ENCODE measurements at regions not wholly inside any gene's neighbourhood (a gene's known extent, or its start where the extent isn't known, plus 50 kb on each side); places are given as distances from the start of the nearest gene placed in this dataset.

- Histone ChIP-seq H3K4me3 (ENCODE audit: low read length in 2 of 2) (no peak overlapping the region), H3K9me3 (ENCODE audit: control insufficient read depth in 1 of 2, low read length in 2 of 2) (no peaks in the 10 kb centered on the region), H3K4me1 (ENCODE audit: insufficient read depth, low read length) (no peaks in the 10 kb centered on the region), H3K27ac (ENCODE audit: low read depth, low read length) (no peak overlapping the region), H3K27me3 (ENCODE audit: insufficient read depth, low read length) (no peaks in the 10 kb centered on the region), H3K36me3 (ENCODE audit: insufficient read depth, low read length) (no peaks in the 10 kb centered on the region)
- peaks cover 0 to 7% (median under 1%) of the 10 kb centered on the region in 8 donors for H3K9me3 Mint-ChIP-seq
- ChIA-PET POLR2A (ENCODE audit: partially characterized antibody) (no interaction called here), CTCF (ENCODE audit: partially characterized antibody) (no interaction called here)
- no peaks in the 10 kb centered on the region for H3K36me3 Mint-ChIP-seq
- no peaks in the 10 kb centered on the region for H3K4me1 Mint-ChIP-seq
- intact Hi-C loops (cut with micrococcal nuclease), result no loop called here
- no peak overlapping the region for H3K4me3 Mint-ChIP-seq
- no peaks in the 10 kb centered on the region for H3K27me3 Mint-ChIP-seq
- DNase-seq, result no peak
- H3K27ac Mint-ChIP-seq, result no peak overlapping the region
Observed at GRCh38 chr4:41334182-41334581, 77.5 kb downstream of the UCHL1 start.

DNA sequence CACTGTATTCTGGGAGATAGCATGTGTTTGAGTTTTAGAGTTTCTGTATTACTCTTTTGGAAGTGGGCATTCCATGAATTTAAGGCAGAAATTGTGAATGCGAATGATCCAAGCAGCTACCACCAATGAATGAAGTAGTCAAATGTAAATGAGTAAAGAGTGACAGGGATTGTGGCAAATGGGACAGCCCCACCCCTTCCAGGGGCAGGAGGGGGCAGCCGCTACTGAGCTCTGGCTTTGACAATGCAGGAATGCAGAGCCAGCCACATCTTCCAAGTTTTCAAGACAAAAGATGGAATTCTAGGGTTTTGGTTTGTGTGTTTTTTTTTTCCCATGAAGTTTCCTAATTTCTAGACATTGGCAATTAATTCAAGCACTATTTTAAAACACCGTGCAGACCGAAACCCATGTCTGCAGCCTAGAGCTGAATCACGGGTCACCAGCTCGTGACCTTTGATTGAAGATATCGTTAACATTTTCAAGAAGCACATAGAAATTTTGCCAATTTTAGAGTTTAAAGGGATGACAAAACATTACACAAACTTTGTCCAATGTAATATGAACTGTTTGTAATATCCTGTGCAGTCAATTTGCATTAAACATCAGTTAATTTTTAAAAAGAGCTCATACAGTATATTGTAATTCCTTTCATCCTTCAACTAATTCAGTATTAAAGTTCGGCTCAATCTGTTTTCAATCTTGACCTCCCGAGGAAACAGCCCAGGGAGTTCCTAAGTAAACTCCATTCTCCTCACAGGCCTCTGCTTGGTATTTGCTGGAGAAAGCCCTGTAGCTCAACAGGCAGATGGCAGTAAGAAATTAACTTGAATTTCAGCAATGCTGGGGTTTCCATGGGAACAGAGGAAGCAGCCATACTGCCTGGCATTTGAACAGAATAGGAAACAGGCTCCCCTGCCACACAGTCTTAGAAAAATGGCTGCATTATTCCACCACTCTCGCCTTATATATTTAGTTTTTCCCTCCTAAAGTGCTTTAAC, 83.4 kb downstream of the UCHL1 start:
- intact Hi-C loops (cut with micrococcal nuclease), result no loop called here
- Histone ChIP-seq H3K4me3 (ENCODE audit: low read length in 2 of 2) (no peak overlapping the region), H3K4me1 (ENCODE audit: insufficient read depth, low read length) (no peaks in the 10 kb centered on the region), H3K27me3 (ENCODE audit: insufficient read depth, low read length) (no peaks in the 10 kb centered on the region), H3K36me3 (ENCODE audit: insufficient read depth, low read length) (no peaks in the 10 kb centered on the region), H3K9me3 (ENCODE audit: control insufficient read depth in 1 of 2, low read length in 2 of 2) (no peaks in the 10 kb centered on the region), H3K27ac (ENCODE audit: low read depth, low read length) (no peak overlapping the region)
- no peak for DNase-seq
- ChIA-PET CTCF (ENCODE audit: partially characterized antibody) (no interaction called here), POLR2A (ENCODE audit: partially characterized antibody) (no interaction called here)
- no peak overlapping the region for H3K4me3 Mint-ChIP-seq
- no peaks in the 10 kb centered on the region for H3K36me3 Mint-ChIP-seq
- peaks cover 0 to 23% (median 6%) of the 10 kb centered on the region in 8 donors for H3K9me3 Mint-ChIP-seq
- no peak overlapping the region for H3K27ac Mint-ChIP-seq
- peaks cover 0 to 2% of the 10 kb centered on the region in 2 donors for H3K27me3 Mint-ChIP-seq
- H3K4me1 Mint-ChIP-seq, result no peaks in the 10 kb centered on the region

GRCh38 chr4:41346306-41347061, 89.8 kb downstream of the UCHL1 start:
- Mint-ChIP-seq H3K27me3 (peaks cover 0 to 3% of the 10 kb centered on the region in 2 donors), H3K9me3 (peaks cover 0 to 25% (median 4%) of the 10 kb centered on the region in 8 donors), H3K4me3 (no peak overlapping the region), H3K36me3 (no peaks in the 10 kb centered on the region), H3K4me1 (no peaks in the 10 kb centered on the region), H3K27ac (no peak overlapping the region)
- CTCF ChIA-PET (ENCODE audit: partially characterized antibody), result no interaction called here
- H3K27ac ChIP-seq (ENCODE audit: low read depth, low read length), result no peak overlapping the region
- no peaks in the 10 kb centered on the region for H3K4me1 ChIP-seq (ENCODE audit: insufficient read depth, low read length)
- DNase-seq, result no peak
- intact Hi-C loops (cut with micrococcal nuclease), result no loop called here
- H3K9me3 ChIP-seq (ENCODE audit: control insufficient read depth in 1 of 2, low read length in 2 of 2), result no peaks in the 10 kb centered on the region
- no peaks in the 10 kb centered on the region for H3K27me3 ChIP-seq (ENCODE audit: insufficient read depth, low read length)
- no peaks in the 10 kb centered on the region for H3K36me3 ChIP-seq (ENCODE audit: insufficient read depth, low read length)
- no peak overlapping the region for H3K4me3 ChIP-seq (ENCODE audit: low read length in 2 of 2)
- POLR2A ChIA-PET (ENCODE audit: partially characterized antibody), result no interaction called here

GRCh38 chr4:41349021-41349420, 92.3 kb downstream of the UCHL1 start:
- POLR2A ChIA-PET (ENCODE audit: partially characterized antibody), result no interaction called here
- Mint-ChIP-seq H3K27me3 (peaks cover 0 to 2% of the 10 kb centered on the region in 2 donors), H3K27ac (no peak overlapping the region), H3K36me3 (no peaks in the 10 kb centered on the region), H3K4me1 (no peaks in the 10 kb centered on the region), H3K9me3 (peaks cover 0 to 32% (median 6%) of the 10 kb centered on the region in 8 donors), H3K4me3 (no peak overlapping the region)
- intact Hi-C loops (cut with micrococcal nuclease), result no loop called here
- Histone ChIP-seq H3K36me3 (ENCODE audit: insufficient read depth, low read length) (no peaks in the 10 kb centered on the region), H3K4me1 (ENCODE audit: insufficient read depth, low read length) (no peaks in the 10 kb centered on the region), H3K27ac (ENCODE audit: low read depth, low read length) (no peak overlapping the region), H3K9me3 (ENCODE audit: control insufficient read depth in 1 of 2, low read length in 2 of 2) (no peaks in the 10 kb centered on the region), H3K4me3 (ENCODE audit: low read length in 2 of 2) (no peak overlapping the region), H3K27me3 (ENCODE audit: insufficient read depth, low read length) (no peaks in the 10 kb centered on the region)
- CTCF ChIA-PET (ENCODE audit: partially characterized antibody), result no interaction called here
- DNase-seq, result no peak

- ChIA-PET CTCF (ENCODE audit: partially characterized antibody) (no interaction called here), POLR2A (ENCODE audit: partially characterized antibody) (no interaction called here)
- no peaks in the 10 kb centered on the region for H3K36me3 Mint-ChIP-seq
- H3K36me3 ChIP-seq (ENCODE audit: insufficient read depth, low read length), result no peaks in the 10 kb centered on the region
- no peaks in the 10 kb centered on the region for H3K9me3 ChIP-seq (ENCODE audit: control insufficient read depth in 1 of 2, low read length in 2 of 2)
- no peak overlapping the region for H3K4me3 ChIP-seq (ENCODE audit: low read length in 2 of 2)
- no peaks in the 10 kb centered on the region for H3K4me1 Mint-ChIP-seq
- no peak overlapping the region for H3K4me3 Mint-ChIP-seq
- no peaks in the 10 kb centered on the region for H3K4me1 ChIP-seq (ENCODE audit: insufficient read depth, low read length)
- intact Hi-C loops (cut with micrococcal nuclease), result no loop called here
- peaks cover 12% of the 10 kb centered on the region for H3K27me3 ChIP-seq (ENCODE audit: insufficient read depth, low read length)
- H3K27ac Mint-ChIP-seq, result no peak overlapping the region
- peaks cover 29% of the 10 kb centered on the region in 2 donors for H3K27me3 Mint-ChIP-seq
- H3K9me3 Mint-ChIP-seq, result peaks cover 0 to 20% (median 6%) of the 10 kb centered on the region in 8 donors
- no peak overlapping the region for H3K27ac ChIP-seq (ENCODE audit: low read depth, low read length)
- no peak for DNase-seq
Observed at GRCh38 chr4:41358647-41359421, 102.1 kb downstream of the UCHL1 start.

DNA sequence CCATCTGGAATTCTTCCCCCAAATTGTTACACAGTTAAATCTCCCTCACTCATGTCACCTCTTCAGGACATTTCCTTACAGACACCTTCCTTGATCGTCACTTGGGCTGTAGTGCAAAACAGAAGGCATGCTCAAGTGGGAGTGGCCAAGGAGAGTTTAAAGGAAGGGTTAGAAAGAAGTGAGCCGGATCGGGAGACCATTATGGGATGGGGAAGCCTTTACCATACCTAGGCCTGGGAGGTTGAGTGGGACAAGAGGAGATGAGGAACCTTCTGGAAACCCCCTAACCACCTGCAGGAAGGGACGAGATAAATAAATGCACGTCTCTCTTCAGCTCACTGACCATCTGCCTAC, 102.7 kb downstream of the UCHL1 start:
- H3K27me3 Mint-ChIP-seq, result peaks cover 29% of the 10 kb centered on the region in 2 donors
- intact Hi-C loops (cut with micrococcal nuclease), result no loop called here
- no peaks in the 10 kb centered on the region for H3K36me3 Mint-ChIP-seq
- H3K27me3 ChIP-seq (ENCODE audit: insufficient read depth, low read length), result peaks cover 12% of the 10 kb centered on the region
- DNase-seq, result no peak
- no peaks in the 10 kb centered on the region for H3K4me1 Mint-ChIP-seq
- H3K9me3 Mint-ChIP-seq, result peaks cover 0 to 15% (median 5%) of the 10 kb centered on the region in 8 donors
- no peak overlapping the region for H3K27ac ChIP-seq (ENCODE audit: low read depth, low read length)
- no peaks in the 10 kb centered on the region for H3K4me1 ChIP-seq (ENCODE audit: insufficient read depth, low read length)
- ChIA-PET CTCF (ENCODE audit: partially characterized antibody) (no interaction called here), POLR2A (ENCODE audit: partially characterized antibody) (no interaction called here)
- H3K27ac Mint-ChIP-seq, result no peak overlapping the region
- H3K4me3 Mint-ChIP-seq, result no peak overlapping the region
- no peak overlapping the region for H3K4me3 ChIP-seq (ENCODE audit: low read length in 2 of 2)
- H3K36me3 ChIP-seq (ENCODE audit: insufficient read depth, low read length), result no peaks in the 10 kb centered on the region
- no peaks in the 10 kb centered on the region for H3K9me3 ChIP-seq (ENCODE audit: control insufficient read depth in 1 of 2, low read length in 2 of 2)

DNA sequence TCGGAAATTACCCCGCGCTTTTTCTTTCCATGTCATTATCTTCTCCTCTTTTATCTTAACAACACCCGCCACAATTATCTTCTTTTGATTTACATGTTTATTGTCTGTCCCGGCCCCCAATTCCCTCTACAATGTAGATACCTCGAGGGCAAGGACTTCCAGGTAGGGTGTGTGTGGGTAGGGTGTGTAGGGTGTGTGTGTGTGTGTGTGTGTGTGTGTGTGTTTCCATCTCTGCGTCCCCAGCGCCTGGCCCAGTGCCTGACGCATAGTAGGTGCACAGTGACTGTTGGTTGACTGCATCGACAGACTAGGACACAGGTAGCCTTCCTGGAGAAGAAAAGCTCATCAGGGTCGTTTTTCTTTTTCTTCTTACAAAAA, 103.1 kb downstream of the UCHL1 start:
- Histone ChIP-seq H3K9me3 (ENCODE audit: control insufficient read depth in 1 of 2, low read length in 2 of 2) (no peaks in the 10 kb centered on the region), H3K36me3 (ENCODE audit: insufficient read depth, low read length) (no peaks in the 10 kb centered on the region), H3K4me3 (ENCODE audit: low read length in 2 of 2) (no peak overlapping the region), H3K4me1 (ENCODE audit: insufficient read depth, low read length) (no peaks in the 10 kb centered on the region), H3K27me3 (ENCODE audit: insufficient read depth, low read length) (peaks cover 12% of the 10 kb centered on the region), H3K27ac (ENCODE audit: low read depth, low read length) (no peak overlapping the region)
- Mint-ChIP-seq H3K27ac (no peak overlapping the region), H3K9me3 (peaks cover 0 to 12% (median 5%) of the 10 kb centered on the region in 8 donors), H3K36me3 (no peaks in the 10 kb centered on the region), H3K27me3 (peaks cover 29% of the 10 kb centered on the region in 2 donors), H3K4me3 (no peak overlapping the region), H3K4me1 (no peaks in the 10 kb centered on the region)
- intact Hi-C loops (cut with micrococcal nuclease), result no loop called here
- DNase-seq, result no peak
- ChIA-PET POLR2A (ENCODE audit: partially characterized antibody) (no interaction called here), CTCF (ENCODE audit: partially characterized antibody) (no interaction called here)

Measured in CD4-positive, alpha-beta memory T cell (primary cell).